ENCODE measurements at regions not wholly inside any gene's neighbourhood (a gene's known extent, or its start where the extent isn't known, plus 50 kb on each side); places are given as distances from the start of the nearest gene placed in this dataset.

- TF ChIP-seq TEAD4 (CRISPR knock-in tag; IDR thresholded peaks at IDR 0.05), result no peak
- TF ChIP-seq ZNF263 (CRISPR knock-in tag; IDR thresholded peaks at IDR 0.05; ENCODE audit: low read depth), result no peak
- TF ChIP-seq TCF7 (CRISPR knock-in tag; IDR thresholded peaks at IDR 0.05; ENCODE audit: low read depth), result no peak
Observed at GRCh38 chr5:110841137-110841536, 102.3 kb downstream of the SLC25A46 start (continued).

GRCh38 chr5:110842948-110843347 is 104.1 kb downstream of the SLC25A46 start:
- no peak for DNase-seq (ENCODE audit: low spot score)
- no peaks in the 10 kb centered on the region for H3K4me1 Mint-ChIP-seq
- ChIA-PET CTCF (no interaction called here), POLR2A (no interaction called here)
- no peaks in the 10 kb centered on the region for H3K36me3 Mint-ChIP-seq
- no peak overlapping the region for H3K27ac Mint-ChIP-seq
- H3K4me3 Mint-ChIP-seq, result no peak overlapping the region
- 0 out of 2 replicates have a peak, but pooled peaks cover 2% of the 10 kb centered on the region for H3K9me3 Mint-ChIP-seq
- ATAC-seq, result no peak
- no peaks in the 10 kb centered on the region; the same call in 1 of the 2 replicates for H3K27me3 Mint-ChIP-seq (ENCODE audit: low read depth)
- no peak for TF ChIP-seq GRHL2 (CRISPR knock-in tag; IDR thresholded peaks at IDR 0.05; ENCODE audit: insufficient replicate concordance, severe bottlenecking)
- TF ChIP-seq GTF2I (CRISPR knock-in tag; conservative IDR thresholded peaks at IDR 0.05), result no peak
- TF ChIP-seq JAZF1 (CRISPR knock-in tag; IDR thresholded peaks at IDR 0.05), result no peak
- TF ChIP-seq RORB (CRISPR knock-in tag; IDR thresholded peaks at IDR 0.05), result no peak
- TF ChIP-seq RELA (CRISPR knock-in tag; IDR thresholded peaks at IDR 0.05; ENCODE audit: borderline replicate concordance), result no peak
- TF ChIP-seq NR1H2 (CRISPR knock-in tag; IDR thresholded peaks at IDR 0.05), result no peak
- TF ChIP-seq GABPB1 (CRISPR knock-in tag; IDR thresholded peaks at IDR 0.05), result no peak
- TF ChIP-seq ESRRA (CRISPR knock-in tag; IDR thresholded peaks at IDR 0.05; ENCODE audit: borderline replicate concordance), result no peak
- TF ChIP-seq SMAD4 (CRISPR knock-in tag; IDR thresholded peaks at IDR 0.05), result no peak
- no peak for TF ChIP-seq ATF6 (CRISPR knock-in tag; IDR thresholded peaks at IDR 0.05)
- TF ChIP-seq FOXJ3 (CRISPR knock-in tag; IDR thresholded peaks at IDR 0.05; ENCODE audit: borderline replicate concordance), result no peak
- TF ChIP-seq ATF3 (CRISPR knock-in tag; conservative IDR thresholded peaks at IDR 0.05), result no peak
- TF ChIP-seq SOX15 (CRISPR knock-in tag; IDR thresholded peaks at IDR 0.05), result no peak
- TF ChIP-seq ZNF232 (CRISPR knock-in tag; IDR thresholded peaks at IDR 0.05), result no peak
- no peak for TF ChIP-seq SP1 (CRISPR knock-in tag; conservative IDR thresholded peaks at IDR 0.05)
- no peak for TF ChIP-seq MYBL2 (CRISPR knock-in tag; IDR thresholded peaks at IDR 0.05)
- no peak for TF ChIP-seq ZNF512 (CRISPR knock-in tag; IDR thresholded peaks at IDR 0.05; ENCODE audit: borderline replicate concordance)
- TF ChIP-seq ZNF423 (CRISPR knock-in tag; IDR thresholded peaks at IDR 0.05), result no peak

- Mint-ChIP-seq H3K4me1 (no peaks in the 10 kb centered on the region), H3K36me3 (peaks cover 2% of the 10 kb centered on the region), H3K9me3 (peaks cover 15% of the 10 kb centered on the region), H3K27ac (no peak overlapping the region), H3K4me3 (no peak overlapping the region), H3K27me3 (ENCODE audit: low read depth) (no peaks in the 10 kb centered on the region)
- TF ChIP-seq ZNF671 (CRISPR knock-in tag; IDR thresholded peaks at IDR 0.05) (no peak), ZNF219 (CRISPR knock-in tag; IDR thresholded peaks at IDR 0.05; ENCODE audit: borderline replicate concordance) (no peak)
- no peak for ATAC-seq
- DNase-seq (ENCODE audit: low spot score), result no peak
- CTCF ChIA-PET, result interaction anchor here (1.1 kb wide), 1 partner anchor 21 kb away, joined by 3 read pairs; no protein-coding TSS in a partner anchor
- POLR2A ChIA-PET, result no interaction called here
Observed at GRCh38 chr5:110844251-110844650, 105.4 kb downstream of the SLC25A46 start.
